Keratinocyte (primary cell): ENCODE measurements at regions not wholly inside any gene's neighbourhood (a gene's known extent, or its start where the extent isn't known, plus 50 kb on each side); places are given as distances from the start of the nearest gene placed in this dataset.

Source experiments
- CTCF ChIP-seq, 3 experiments: IDR thresholded peaks in 1 of 3; conservative IDR thresholded peaks in 1 of 3; optimal IDR thresholded peaks in 1 of 3; 2 replicates in 2 of 3; 3 replicates in 1 of 3; pipeline versions ENCODE3 to v1.5.1; 2011; ENCODE audit warnings: low read length in 3 of 3, mild to moderate bottlenecking in 3 of 3, moderate library complexity in 2 of 3, control low read depth in 1 of 3, inconsistent platforms in 1 of 3; ENCODE audit not compliant: insufficient read depth in 2 of 3; ENCODE audit errors: extremely low read depth in 1 of 3
- EZH2 ChIP-seq: IDR thresholded peaks from one replicate; pipeline ENCODE4 v1.6.1; 2012; ENCODE audit warnings: inconsistent platforms, mild to moderate bottlenecking, low read length, moderate library complexity

DNA sequence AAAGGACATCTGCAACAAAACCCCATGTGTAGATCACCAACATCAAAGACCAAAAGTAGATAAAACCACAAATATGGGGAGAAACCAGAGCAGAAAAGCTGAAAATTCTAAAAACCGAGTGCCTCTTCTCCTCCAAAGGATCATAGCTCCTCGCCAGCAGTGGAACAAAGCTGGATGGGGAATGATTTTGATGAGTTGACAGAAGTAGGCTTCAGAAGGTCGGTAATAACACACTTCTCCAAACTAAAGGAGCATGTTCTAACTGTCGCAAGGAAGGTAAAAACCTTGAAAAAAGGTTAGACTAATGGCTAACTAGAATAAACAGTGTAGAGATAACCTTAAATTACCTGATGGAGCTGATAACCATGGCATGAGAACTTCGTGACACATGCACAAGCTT, 109.9 kb upstream of the SYNCRIP start:
- TF ChIP-seq CTCF (optimal IDR thresholded peaks at IDR 0.05 in 1 of 3, IDR thresholded peaks at IDR 0.05 in 1 of 3, conservative IDR thresholded peaks at IDR 0.05 in 1 of 3; ENCODE audit: extremely low read depth in 1 of 3, insufficient read depth in 2 of 3, low read length in 3 of 3) (no peak), EZH2 (no peak)
